ENCODE measurements at regions not wholly inside any gene's neighbourhood (a gene's known extent, or its start where the extent isn't known, plus 50 kb on each side); places are given as distances from the start of the nearest gene placed in this dataset.

DNA sequence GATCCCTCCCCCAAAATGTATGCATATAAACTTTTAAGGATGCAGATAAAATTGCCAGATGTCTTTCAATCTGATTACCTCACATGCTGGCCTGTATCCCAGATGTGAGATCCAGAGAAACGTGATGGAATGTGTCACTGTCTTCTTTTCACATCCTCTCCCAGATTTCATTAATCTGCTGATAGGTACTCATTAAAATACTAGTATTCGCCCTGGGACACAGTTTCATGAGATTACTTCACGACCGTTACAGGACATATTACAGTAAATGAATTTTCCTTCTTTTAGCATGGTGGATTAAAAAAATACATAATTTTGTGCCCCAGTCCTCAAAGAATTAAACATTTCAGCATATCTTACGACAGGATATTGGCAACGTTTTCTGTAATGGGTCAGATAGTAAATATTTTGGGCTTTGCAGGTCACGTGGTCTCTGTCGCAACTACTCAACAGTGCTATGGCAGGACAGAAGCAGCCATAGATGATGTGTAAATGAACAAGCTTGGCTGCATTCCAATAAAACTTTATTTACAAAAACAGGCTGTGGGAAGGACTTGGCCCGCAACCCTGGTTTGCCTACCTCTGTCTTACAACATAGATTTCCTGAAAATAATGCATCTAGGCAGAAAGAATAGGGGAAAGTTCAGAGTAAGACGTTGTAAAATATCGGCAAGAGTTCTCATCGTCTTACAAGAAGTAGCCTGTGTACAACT, 156.0 kb upstream of the DIO3 start:
- DNase-seq (ENCODE audit: low spot score), result no peak

DNA sequence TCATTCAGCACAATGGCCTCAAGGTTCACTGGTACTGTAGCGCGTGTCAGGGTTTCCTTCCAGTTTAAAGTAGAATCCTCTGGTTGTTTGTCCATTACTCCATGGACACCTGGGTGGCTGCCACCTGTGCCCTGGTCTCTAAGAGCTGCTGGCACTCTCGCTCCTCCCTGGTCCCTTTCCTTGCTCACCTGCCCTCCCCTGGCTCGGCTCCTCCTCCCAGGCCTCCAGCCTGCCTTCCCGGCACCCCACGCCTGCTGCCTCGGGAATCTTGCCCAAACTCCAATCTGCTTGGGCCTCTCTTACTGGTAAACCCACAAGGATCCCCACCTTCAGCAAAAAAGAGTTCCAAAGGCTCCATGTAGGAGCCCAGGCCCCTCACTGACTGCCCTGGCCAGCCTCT, 154.4 kb upstream of the DIO3 start:
- no peak for DNase-seq (ENCODE audit: low spot score)

DNA sequence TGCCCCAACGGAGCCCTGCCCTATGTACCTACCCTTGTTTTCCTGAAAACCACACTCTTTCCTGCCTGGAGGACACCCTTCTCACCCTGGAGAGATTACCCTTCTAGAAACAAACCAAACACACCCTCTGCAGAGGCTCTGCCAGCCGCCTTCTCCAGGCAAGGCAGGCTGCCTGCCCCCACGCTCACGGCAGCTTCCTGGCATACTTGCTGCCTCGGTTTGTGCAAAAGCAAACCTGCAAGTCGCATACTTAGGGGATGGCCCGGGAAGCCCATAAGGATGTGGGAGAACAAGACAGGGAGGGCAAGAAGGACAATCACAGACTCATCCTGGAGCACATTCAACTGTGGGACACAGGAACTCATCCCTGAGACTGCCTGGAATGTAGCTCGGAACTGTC, 154.0 kb upstream of the DIO3 start:
- DNase-seq (ENCODE audit: low spot score), result no peak

DNA sequence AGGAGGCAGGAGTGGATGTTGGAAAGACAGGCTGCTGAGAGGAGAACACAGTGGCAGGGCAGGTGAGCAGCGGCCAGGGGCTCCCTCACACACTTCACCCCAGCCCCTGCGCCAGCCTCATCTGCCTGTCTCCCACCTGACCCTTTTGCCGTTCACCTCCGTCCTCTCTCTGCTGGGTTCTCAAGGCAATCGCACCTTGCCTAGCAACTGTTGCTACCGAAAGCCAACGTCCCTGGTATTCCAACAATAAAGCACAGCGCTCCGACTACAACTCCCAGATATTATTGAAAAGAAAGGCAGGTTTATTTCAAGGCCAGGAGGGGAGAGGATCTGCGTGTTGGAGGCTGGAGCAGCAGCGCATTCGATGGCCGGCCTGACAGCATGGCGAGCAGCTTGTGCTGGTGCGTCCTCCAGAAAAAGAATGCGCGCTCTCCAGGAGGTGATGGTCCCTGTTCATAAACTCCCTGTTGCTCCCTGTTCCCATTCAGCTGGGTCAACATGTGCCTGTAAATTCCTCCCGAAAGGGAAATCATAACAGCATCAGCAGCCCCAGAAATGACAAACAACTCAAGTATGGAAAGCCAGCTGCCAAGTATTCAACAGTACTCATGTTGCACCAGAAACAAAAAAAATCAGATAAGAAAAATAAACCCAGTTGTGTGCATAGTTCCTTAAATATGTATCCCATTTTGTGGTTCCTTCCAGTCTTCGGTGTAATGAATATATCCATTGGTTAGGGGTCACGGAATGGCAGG, 153.0 kb upstream of the DIO3 start:
- DNase-seq (ENCODE audit: low spot score), result no peak

DNA sequence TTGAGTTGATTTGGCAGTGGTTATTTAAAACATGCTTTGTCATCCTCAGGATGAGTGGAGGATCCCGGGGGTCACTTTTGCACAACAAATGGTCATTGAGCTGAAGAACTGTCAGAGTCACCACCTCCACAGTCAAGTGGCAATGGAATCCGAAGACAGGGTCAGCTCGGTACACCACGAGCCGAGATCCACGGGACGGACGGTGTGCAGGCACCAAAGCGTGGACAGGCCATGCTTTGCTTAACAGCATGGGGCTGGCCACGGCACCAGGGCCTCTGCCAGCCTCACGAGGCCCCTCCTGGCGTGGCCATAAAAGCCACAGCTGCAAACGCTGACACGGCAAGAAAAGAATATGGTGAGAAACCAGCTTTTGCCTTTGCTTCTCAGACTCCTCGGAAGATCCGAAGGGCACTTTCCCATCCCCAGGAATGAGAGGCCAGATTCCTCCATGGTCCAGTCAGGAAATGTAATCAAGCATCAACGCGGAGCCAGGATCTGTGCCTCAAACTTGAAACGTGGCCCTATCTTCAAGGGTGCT, 152.2 kb upstream of the DIO3 start:
- no peak for DNase-seq (ENCODE audit: low spot score)

DNA sequence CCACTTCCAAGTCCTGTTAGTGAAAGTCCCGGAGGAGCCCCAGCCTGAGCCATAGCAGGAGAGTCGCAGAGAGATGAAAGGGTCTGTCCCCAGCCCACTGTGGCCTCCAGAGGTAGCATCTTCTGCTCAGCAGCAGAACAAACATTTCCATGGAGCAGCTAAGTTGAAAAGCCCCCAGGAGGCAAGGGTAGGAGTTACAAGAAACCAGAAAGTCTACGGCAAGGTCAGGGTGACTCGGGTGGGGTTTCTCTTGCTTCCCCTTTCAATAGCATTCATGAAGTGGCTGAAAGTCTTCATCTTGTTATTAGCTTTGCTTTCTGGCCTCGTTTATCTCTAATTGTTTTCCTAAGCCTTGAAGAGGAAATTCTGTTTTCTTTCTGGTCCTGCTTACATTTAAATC, 151.2 kb upstream of the DIO3 start:
- DNase-seq (ENCODE audit: low spot score), result no peak

DNA sequence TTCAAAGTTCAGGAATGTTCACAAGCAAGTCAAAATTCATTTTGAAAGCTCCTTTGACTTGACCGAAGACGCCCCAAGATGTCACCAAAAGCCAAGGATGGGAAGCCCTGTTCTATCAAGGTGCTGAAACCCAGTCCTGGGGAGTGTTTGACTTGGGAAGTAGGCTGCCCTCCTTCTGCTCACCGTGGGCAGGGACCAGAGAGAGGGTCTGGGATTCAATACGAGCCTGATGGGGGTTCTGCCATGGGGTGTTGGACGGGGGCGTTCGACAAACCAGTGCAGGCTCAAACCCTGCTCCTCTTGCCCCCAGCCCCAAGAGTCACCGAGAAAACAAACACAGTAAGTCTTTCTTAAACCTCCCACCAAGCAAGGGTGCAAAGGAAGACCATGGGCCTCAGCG, 150.1 kb upstream of the DIO3 start:
- no peak for DNase-seq (ENCODE audit: low spot score)

DNA sequence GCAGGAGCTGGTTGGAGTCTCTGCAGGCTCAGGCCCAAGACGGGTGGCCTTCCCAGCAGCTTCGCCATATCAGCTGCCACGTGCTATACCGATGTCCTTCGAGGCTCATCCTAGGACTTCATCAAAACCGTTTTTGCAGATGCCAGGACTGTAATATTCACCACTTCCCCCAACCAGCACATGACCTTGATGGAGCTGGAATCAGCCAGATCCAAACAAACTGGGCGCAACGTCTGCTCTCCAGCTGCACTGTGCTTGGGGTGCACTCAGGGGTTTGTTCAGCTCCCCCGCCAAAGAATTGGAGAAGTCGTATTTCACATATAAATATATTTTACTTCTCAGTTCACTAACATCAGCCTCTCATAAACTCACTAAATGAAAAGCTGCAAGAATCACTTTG, 149.5 kb upstream of the DIO3 start:
- no peak for DNase-seq (ENCODE audit: low spot score)

DNA sequence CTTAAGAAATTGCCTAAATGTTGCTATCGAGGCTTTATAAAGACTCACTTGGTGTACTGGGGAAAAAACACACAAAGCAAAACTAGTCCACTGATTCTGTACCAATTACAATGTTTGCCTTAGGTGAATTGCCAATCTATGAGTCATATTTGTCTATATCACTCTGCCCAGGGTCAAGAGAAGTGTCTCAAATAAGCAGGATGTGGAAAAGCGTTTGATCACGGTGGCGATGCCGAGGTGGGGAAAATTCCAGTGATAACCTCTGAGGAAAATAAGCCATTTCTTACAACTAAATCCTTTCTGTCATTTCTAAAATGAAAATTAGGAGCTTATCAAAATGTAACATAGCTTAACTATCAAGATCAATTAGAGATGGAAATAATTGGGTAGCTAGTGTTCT, 148.6 kb upstream of the DIO3 start:
- no peak for DNase-seq (ENCODE audit: low spot score)

DNA sequence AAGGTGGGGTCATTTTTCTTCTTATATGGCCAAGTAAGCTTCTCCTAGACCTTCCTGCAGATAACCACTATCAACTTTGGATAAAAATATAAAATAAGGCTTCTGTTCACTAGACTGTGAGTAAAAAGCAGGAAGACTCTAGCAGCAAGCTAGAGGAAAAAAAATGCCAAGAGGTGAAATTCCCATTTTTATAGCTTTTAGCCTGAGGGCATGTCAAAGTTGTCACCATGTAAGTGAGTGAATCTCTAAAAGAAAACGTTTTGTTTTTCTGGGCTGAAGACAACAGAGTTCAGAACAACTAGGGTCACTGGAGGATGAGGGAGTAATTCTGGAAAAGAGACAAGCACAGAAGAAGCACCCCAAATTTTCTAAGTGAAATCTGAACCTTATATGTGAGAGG, 143.9 kb upstream of the DIO3 start:
- no peak for DNase-seq (ENCODE audit: low spot score)

DNA sequence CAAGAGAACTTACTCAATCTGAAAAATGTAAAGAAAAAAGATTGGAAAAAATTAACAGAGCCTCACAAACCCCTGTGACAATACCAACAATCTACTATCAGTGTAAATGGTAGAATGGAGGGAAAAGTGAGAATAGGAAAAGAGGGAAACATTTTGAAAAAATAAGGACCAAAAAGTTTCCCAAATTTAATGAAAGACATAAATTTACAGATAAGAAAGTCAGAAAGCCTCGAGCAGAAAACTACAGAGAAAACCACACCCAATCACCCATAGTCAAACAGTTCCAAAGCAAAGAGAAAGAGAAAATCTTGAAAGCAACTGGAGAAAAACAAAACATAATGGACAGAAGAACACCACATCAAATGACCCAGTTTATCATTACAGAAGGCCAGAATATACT, 142.7 kb upstream of the DIO3 start:
- no peak for DNase-seq (ENCODE audit: low spot score)

DNA sequence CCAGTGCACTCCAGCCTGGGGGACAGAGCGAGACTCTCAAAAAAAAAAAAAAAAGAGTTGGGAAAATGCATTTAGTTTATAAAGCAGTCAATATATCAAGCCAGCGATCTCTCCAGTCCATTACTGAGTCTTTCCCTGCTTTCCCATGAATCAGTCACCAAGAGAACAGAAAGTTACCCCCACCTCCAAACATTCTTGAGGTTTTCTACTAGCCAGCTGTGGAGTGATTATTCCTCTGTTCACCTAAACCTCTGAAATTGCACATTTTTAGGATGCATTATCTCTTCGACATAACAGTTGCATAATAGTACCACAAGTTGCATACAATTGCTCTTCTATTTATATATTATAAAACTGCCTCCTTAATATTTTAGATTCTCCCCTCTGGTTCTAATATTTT, 134.8 kb upstream of the DIO3 start:
- no peak for DNase-seq (ENCODE audit: low spot score)

DNA sequence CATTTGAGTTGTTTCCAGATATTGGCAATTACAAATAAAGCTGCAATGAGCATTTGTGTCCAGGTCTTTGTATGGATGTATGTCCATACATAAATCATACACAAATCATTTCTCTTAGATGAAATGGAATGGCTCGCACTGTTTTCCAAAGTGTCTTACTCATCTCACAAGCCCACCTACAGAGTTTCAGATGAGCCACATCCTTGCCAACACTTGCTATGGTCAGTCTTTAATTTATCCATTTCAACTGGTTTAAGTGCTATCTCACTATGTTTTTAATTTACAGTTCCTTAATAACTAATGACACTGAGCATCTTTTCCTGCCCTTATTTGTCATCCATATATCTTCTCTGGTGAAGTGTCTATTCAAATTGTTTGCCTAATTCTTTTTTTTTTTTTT, 132.9 kb upstream of the DIO3 start:
- no peak for DNase-seq (ENCODE audit: low spot score)

DNA sequence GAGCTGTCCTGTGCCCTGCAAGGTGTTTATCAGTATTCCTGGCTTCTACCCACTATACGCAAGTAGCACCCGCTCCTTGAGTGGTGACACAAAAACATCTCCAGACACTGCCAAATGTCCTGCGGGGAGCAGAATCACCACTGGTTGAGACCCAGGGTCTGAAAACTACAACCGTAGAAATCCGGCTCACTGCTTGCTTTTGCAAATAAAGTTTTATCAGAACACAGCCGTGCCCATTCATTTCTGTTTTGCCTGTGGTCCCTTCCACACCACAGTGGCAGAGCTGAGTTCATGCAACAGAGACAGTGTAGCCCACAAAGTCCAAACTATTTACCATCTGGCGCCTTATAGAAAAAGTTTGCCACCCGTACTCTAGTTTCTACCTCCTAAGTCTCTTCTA, 125.7 kb upstream of the DIO3 start:
- no peak for DNase-seq (ENCODE audit: low spot score)

DNA sequence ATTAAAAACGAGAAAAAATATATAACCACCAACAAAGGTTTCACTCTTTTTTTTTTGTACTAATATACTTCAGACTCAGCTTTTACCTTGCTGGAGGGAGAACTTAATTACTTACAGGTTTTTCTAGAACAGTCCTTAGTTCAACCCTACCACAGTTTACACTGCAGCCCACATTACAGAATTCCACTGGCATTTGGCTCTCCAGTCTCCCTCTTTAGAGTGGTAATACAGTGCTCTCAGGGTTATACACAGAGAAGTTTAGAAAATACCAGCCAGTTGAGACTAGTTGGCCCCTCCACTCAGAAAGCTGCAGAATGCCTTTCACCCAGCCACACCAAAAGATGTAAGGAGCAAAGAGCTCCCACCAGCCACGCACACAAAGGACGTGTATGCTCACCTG, 122.3 kb upstream of the DIO3 start:
- DNase-seq (ENCODE audit: low spot score), result no peak

DNA sequence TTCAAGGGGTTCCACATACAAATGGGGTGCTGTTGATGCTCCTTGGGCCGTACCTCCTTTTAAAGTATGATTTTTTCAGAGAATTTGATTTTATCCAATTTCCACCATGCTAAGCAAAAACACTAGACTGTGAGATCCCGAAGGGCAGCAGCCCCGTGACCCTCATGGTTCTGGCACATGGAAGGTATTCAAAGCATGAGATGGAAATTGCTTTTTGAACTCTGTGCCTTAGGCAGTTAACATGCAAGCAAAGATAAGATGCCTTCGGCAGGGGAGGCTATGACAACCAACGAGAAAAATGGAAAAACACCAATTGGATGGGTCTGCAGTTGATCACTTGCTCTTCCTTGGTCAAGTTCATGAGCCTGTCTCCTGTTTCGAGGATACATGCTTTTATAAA, 120.8 kb upstream of the DIO3 start:
- no peak for DNase-seq (ENCODE audit: low spot score)

DNA sequence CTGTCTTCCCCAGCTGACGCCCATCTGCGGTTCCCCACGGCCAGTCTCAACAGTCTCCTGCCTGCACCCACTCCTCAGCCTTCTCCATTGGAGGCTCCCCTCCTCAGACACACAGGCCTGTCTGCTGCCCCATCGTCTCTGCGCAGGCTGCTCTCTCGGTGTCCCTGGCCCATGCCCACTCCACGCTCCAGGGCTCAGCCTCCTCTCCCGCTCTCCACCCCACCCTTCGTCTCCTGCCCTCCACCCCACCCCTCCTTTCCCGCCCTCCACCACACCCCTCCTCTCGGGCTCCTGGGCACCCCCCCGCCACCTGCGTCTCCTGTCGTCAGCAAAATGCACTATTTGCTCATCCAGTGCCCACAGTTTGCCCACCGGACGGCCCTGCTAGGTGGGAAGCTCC, 119.6 kb upstream of the DIO3 start:
- no peak for DNase-seq (ENCODE audit: low spot score)

DNA sequence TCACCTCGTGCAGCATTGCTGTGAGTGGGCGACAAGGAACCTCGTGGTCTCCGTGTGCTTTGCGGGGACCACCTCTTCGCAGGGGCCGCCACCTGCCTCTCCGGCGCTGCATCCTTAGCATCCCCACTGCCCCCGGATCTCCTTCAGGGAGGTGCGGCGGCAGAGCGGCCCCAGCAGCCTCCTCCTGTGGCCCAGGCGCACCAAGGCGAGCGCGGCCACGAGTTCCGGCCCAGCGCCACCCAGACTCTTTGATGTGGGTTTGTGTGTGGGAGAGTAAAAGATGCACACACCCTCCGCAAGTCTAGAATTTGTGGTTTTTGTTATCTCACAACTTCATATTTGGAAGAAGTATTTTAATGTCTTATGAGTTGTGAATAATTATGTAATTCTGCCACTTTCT, 118.8 kb upstream of the DIO3 start:
- DNase-seq (ENCODE audit: low spot score), result peak; percentile 64

DNA sequence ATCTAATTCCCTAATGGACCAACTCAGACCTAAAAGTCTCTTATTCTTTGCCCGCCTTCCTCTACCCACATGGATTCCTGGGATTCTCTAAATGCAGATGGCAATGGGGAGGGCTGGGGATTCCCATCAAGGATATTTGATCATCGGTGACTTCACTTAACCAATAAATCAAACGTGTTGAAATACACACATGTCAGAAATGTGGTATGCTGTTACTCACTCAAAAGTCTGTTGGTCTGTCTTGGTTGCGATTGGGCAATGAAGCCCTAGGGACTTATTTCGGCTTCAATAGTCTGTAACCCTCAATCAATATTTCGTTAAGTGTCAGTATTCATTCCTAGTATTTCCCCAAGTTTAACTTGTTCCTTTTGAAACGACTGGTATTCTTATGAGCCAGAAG, 117.2 kb upstream of the DIO3 start:
- no peak for DNase-seq (ENCODE audit: low spot score)

DNA sequence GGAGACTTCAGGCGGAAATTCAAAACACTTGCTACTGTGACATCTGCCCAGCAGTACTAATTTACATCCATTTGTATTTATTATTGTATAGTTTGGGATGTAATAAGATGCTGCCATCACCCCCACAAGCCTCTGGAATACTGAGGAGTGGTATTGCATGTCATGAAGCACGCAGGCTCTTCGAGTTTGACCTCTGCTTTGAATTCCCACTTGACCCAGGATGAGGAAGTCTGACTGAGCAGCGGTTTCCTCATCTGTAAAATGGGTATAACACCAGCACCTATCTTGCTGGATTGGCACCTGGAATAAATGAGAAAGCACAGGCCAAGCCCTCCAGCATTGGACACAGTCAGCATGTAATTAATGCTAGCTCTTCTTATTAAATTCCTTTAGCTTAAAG, 116.0 kb upstream of the DIO3 start:
- no peak for DNase-seq (ENCODE audit: low spot score)

DNA sequence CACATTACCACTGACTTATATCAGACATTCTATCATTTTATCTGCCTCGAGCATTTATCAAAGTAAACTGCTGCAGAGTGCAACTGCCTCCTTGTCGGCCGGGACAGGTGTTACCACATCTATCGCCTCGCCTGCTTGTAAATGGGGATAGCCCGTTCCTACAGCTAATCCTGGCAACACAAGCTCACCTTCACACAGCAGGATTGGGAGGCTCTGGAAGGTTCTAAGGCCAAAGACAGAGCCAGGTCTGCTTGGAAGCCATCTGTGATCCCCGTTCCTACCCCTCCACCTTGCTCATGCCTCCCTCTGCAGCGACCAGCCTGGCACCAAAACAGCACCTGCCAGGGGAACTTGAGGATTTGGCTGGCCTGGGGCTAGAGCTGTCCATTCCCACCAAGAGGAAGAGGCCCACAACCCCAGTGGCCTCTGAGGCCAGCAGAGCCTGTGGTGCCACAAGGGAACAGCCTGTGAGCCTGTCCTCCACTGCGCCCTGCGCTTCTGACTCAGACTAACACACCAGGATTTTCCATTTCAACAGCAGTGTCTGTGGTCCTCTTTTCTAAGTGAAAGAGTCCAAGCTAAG, 114.8 kb upstream of the DIO3 start:
- no peak for DNase-seq (ENCODE audit: low spot score)

DNA sequence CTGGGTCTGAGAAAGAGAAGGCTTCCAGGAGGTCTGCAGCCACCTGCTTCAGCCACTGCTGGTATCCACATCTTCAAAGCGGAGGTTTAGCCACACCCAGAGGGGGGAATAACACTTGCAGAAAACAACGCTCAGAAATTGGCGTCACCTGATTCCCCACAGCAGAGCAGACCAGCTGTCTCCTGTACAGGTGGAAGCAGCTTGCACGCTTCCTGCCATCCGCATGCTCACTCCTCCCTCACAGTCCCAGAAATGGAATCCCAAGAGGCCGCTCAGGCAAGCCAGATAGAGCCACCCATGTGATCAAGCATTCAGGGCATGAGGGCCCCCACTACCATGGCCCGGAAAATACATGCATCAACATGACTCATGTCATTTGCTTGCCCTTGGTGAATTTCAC, 112.2 kb upstream of the DIO3 start:
- no peak for DNase-seq (ENCODE audit: low spot score)

DNA sequence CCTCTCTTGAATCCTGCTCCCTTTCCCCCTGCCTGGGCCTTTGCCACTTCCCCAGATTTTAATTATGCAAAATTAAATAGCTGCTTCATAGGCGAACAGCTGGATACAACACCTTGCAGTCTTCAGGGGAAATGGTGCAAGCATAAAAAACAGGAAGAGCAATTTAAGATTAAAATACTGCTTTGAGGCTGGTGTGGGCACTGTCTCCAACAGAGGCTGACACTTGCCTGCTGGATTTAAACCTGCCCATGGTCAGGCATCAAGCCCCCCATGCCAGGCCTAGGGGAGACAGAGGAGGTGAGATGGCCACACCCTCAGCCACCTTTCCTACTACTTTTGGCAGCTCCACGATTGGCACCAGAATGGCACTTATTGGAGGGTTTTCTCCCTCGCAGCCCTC, 110.1 kb upstream of the DIO3 start:
- no peak for DNase-seq (ENCODE audit: low spot score)
